ENCODE measurements at regions not wholly inside any gene's neighbourhood (a gene's known extent, or its start where the extent isn't known, plus 50 kb on each side); places are given as distances from the start of the nearest gene placed in this dataset.

- TF ChIP-seq CTCF (IDR thresholded peaks at IDR 0.05) (no peak), POLR2A (IDR thresholded peaks at IDR 0.05) (no peak)
Observed at GRCh38 chr4:175146799-175147198, 228.6 kb downstream of the ADAM29 start.

Data from thyroid gland (tissue), 4 donors.